HepG2 (cell line): ENCODE measurements at regions not wholly inside any gene's neighbourhood (a gene's known extent, or its start where the extent isn't known, plus 50 kb on each side); places are given as distances from the start of the nearest gene placed in this dataset.

Source experiments
- CBX2 ChIP-seq, 2 experiments: fragments of 200-600 bp in 1 of 2; sonication (generic); formaldehyde crosslinking in 1 of 2; IDR thresholded peaks; 2 replicates each; pipeline versions ENCODE4 v1.7.0 to v1.8.1; 2018 to 2022; ENCODE audit warnings: low read depth in 2 of 2, low read length in 1 of 2, mild to moderate bottlenecking in 1 of 2, missing genetic modification reagents in 1 of 2
- EZH2 ChIP-seq: conservative IDR thresholded peaks from 2 replicates; pipeline ENCODE4 v1.6.1; 2012; ENCODE audit warnings: mild to moderate bottlenecking, low read depth, low read length, moderate library complexity
- MIER3 ChIP-seq: IDR thresholded peaks from 2 replicates; pipeline ENCODE4 v1.6.1; 2016; ENCODE audit warnings: missing compliant biosample characterization, borderline replicate concordance
- NFIC ChIP-seq: IDR thresholded peaks from 2 replicates; pipeline ENCODE4 v1.6.1; 2012; ENCODE audit warnings: mild to moderate bottlenecking, low read length, inconsistent platforms
- POLR2AphosphoS5 ChIP-seq: IDR thresholded peaks from 2 replicates; pipeline ENCODE4 v1.6.1; 2012; ENCODE audit warnings: low read depth, low read length
- SP140L ChIP-seq: sonication (generic); formaldehyde crosslinking; IDR thresholded peaks from 2 replicates; pipeline ENCODE4 v1.4.0; 2020; ENCODE audit warnings: missing genetic modification reagents, borderline replicate concordance
- TCF12 ChIP-seq, 2 experiments: fragments of 450-650 bp in 1 of 2; sonication (generic) in 1 of 2; formaldehyde crosslinking in 1 of 2; IDR thresholded peaks; 2 replicates each; pipeline versions ENCODE4 v1.6.1 to v1.8.0; 2017 to 2022; ENCODE audit warnings: antibody characterized with exemption in 1 of 2, mild to moderate bottlenecking in 1 of 2, missing genetic modification reagents in 1 of 2, moderate library complexity in 1 of 2
- THAP11 ChIP-seq: IDR thresholded peaks from 2 replicates; pipeline ENCODE4 v1.6.1; 2016; ENCODE audit warnings: missing biosample characterization, missing genetic modification reagents
- YY1 ChIP-seq: IDR thresholded peaks from 2 replicates; pipeline ENCODE4 v1.6.1; 2011; ENCODE audit warnings: low read length, low read depth, moderate library complexity, mild to moderate bottlenecking; ENCODE audit not compliant: insufficient read depth, insufficient replicate concordance
- ZZZ3 ChIP-seq: sonication (generic); formaldehyde crosslinking; IDR thresholded peaks from 2 replicates; pipeline ENCODE4 v1.4.0; 2020; ENCODE audit warnings: missing genetic modification reagents, mild to moderate bottlenecking, borderline replicate concordance
- TF ChIP-seq, protein P1 (sequence below), 2 experiments: IDR thresholded peaks; 2 replicates each; pipeline ENCODE4 v1.6.1; 2011 to 2012; ENCODE audit warnings: low read length in 2 of 2, borderline replicate concordance in 1 of 2, low read depth in 1 of 2, mild to moderate bottlenecking in 1 of 2, moderate library complexity in 1 of 2
- TF ChIP-seq, protein P2 (sequence below): sonication (generic); formaldehyde crosslinking; IDR thresholded peaks from 2 replicates; pipeline ENCODE4 v1.4.0; 2020; ENCODE audit warnings: missing genetic modification reagents

- TF ChIP-seq ZZZ3 (CRISPR knock-in tag) (no peak), TCF12 (IDR thresholded peaks at IDR 0.05) (no peak), TCF12 (CRISPR knock-in tag; IDR thresholded peaks at IDR 0.05) (no peak), EZH2 (no peak), MIER3 (CRISPR knock-in tag) (no peak), THAP11 (no peak), YY1 (no peak), CBX2 (IDR thresholded peaks at IDR 0.05; ENCODE audit: low read depth, low read length) (no peak), CBX2 (CRISPR knock-in tag; IDR thresholded peaks at IDR 0.05; ENCODE audit: low read depth) (no peak), NFIC (no peak), POLR2AphosphoS5 (no peak), SP140L (CRISPR knock-in tag) (no peak)
- TF ChIP-seq, protein P1, sequence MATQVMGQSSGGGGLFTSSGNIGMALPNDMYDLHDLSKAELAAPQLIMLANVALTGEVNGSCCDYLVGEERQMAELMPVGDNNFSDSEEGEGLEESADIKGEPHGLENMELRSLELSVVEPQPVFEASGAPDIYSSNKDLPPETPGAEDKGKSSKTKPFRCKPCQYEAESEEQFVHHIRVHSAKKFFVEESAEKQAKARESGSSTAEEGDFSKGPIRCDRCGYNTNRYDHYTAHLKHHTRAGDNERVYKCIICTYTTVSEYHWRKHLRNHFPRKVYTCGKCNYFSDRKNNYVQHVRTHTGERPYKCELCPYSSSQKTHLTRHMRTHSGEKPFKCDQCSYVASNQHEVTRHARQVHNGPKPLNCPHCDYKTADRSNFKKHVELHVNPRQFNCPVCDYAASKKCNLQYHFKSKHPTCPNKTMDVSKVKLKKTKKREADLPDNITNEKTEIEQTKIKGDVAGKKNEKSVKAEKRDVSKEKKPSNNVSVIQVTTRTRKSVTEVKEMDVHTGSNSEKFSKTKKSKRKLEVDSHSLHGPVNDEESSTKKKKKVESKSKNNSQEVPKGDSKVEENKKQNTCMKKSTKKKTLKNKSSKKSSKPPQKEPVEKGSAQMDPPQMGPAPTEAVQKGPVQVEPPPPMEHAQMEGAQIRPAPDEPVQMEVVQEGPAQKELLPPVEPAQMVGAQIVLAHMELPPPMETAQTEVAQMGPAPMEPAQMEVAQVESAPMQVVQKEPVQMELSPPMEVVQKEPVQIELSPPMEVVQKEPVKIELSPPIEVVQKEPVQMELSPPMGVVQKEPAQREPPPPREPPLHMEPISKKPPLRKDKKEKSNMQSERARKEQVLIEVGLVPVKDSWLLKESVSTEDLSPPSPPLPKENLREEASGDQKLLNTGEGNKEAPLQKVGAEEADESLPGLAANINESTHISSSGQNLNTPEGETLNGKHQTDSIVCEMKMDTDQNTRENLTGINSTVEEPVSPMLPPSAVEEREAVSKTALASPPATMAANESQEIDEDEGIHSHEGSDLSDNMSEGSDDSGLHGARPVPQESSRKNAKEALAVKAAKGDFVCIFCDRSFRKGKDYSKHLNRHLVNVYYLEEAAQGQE (IDR thresholded peaks at IDR 0.05; ENCODE audit: borderline replicate concordance in 1 of 2, low read depth in 1 of 2, low read length in 2 of 2), result no peak
- TF ChIP-seq, protein P2, sequence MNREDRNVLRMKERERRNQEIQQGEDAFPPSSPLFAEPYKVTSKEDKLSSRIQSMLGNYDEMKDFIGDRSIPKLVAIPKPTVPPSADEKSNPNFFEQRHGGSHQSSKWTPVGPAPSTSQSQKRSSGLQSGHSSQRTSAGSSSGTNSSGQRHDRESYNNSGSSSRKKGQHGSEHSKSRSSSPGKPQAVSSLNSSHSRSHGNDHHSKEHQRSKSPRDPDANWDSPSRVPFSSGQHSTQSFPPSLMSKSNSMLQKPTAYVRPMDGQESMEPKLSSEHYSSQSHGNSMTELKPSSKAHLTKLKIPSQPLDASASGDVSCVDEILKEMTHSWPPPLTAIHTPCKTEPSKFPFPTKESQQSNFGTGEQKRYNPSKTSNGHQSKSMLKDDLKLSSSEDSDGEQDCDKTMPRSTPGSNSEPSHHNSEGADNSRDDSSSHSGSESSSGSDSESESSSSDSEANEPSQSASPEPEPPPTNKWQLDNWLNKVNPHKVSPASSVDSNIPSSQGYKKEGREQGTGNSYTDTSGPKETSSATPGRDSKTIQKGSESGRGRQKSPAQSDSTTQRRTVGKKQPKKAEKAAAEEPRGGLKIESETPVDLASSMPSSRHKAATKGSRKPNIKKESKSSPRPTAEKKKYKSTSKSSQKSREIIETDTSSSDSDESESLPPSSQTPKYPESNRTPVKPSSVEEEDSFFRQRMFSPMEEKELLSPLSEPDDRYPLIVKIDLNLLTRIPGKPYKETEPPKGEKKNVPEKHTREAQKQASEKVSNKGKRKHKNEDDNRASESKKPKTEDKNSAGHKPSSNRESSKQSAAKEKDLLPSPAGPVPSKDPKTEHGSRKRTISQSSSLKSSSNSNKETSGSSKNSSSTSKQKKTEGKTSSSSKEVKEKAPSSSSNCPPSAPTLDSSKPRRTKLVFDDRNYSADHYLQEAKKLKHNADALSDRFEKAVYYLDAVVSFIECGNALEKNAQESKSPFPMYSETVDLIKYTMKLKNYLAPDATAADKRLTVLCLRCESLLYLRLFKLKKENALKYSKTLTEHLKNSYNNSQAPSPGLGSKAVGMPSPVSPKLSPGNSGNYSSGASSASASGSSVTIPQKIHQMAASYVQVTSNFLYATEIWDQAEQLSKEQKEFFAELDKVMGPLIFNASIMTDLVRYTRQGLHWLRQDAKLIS (CRISPR knock-in tag), result no peak
Observed at GRCh38 chr2:116917196-116917595, 897.3 kb upstream of the DDX18 start.
